Left hindlimb (tissue), 1 donor: ENCODE measurements at regions not wholly inside any gene's neighbourhood (a gene's known extent, or its start where the extent isn't known, plus 50 kb on each side); places are given as distances from the start of the nearest gene placed in this dataset.
"Not testable (repeated sequence)": the region's sequence is repeated elsewhere in the genome, so short reads cannot be mapped to it uniquely, and the experiment has no call there.

Experiments
- DNase-seq: peaks from one replicate; pipeline ENCODE4 v3.0.0-alpha.2; 2018

GRCh38 chr10:111634191-111634590 is 549.4 kb downstream of the GPAM start:
- no peak for DNase-seq

- DNase-seq = no peak
Observed at GRCh38 chr10:111646021-111646420, 537.5 kb downstream of the GPAM start.

- no peak for DNase-seq
Observed at GRCh38 chr10:111648046-111648445, 535.5 kb downstream of the GPAM start.

- DNase-seq = not testable (repeated sequence)
Observed at GRCh38 chr10:111649080-111649479, 534.5 kb downstream of the GPAM start.

- no peak for DNase-seq
Observed at GRCh38 chr10:111650088-111650487, 533.5 kb downstream of the GPAM start.

- no peak for DNase-seq
Observed at GRCh38 chr10:111656066-111656465, 527.5 kb downstream of the GPAM start.

GRCh38 chr10:111677759-111678158 is 505.8 kb downstream of the GPAM start:
- no peak for DNase-seq

GRCh38 chr10:111686796-111687195 is 496.8 kb downstream of the GPAM start:
- DNase-seq = no peak

- no peak for DNase-seq
Observed at GRCh38 chr10:111698711-111699110, 484.9 kb downstream of the GPAM start.

GRCh38 chr10:111703986-111704385 is 479.6 kb downstream of the GPAM start:
- DNase-seq = no peak

- no peak for DNase-seq
Observed at GRCh38 chr10:111705021-111705420, 478.5 kb downstream of the GPAM start.

- DNase-seq = no peak
Observed at GRCh38 chr10:111706331-111706730, 477.2 kb downstream of the GPAM start.

- DNase-seq = no peak
Observed at GRCh38 chr10:111707076-111707475, 476.5 kb downstream of the GPAM start.

GRCh38 chr10:111709603-111710002 is 474.0 kb downstream of the GPAM start:
- no peak for DNase-seq

GRCh38 chr10:111716032-111716431 is 467.5 kb downstream of the GPAM start:
- DNase-seq = no peak

- no peak for DNase-seq
Observed at GRCh38 chr10:111724121-111724520, 459.4 kb downstream of the GPAM start.

- no peak for DNase-seq
Observed at GRCh38 chr10:111725050-111725449, 458.5 kb downstream of the GPAM start.

- no peak for DNase-seq
Observed at GRCh38 chr10:111732166-111732785, 451.3 kb downstream of the GPAM start.

- DNase-seq = no peak
Observed at GRCh38 chr10:111739125-111739873, 444.3 kb downstream of the GPAM start.

- no peak for DNase-seq
Observed at GRCh38 chr10:111739874-111740139, 443.8 kb downstream of the GPAM start.

GRCh38 chr10:111745982-111746381 is 437.6 kb downstream of the GPAM start:
- no peak for DNase-seq

- no peak for DNase-seq
Observed at GRCh38 chr10:111747751-111748150, 435.8 kb downstream of the GPAM start.

GRCh38 chr10:111748184-111748583 is 435.4 kb downstream of the GPAM start:
- no peak for DNase-seq

- DNase-seq = no peak
Observed at GRCh38 chr10:111750165-111750849, 433.3 kb downstream of the GPAM start.
